A549 (cell line): ENCODE measurements at regions not wholly inside any gene's neighbourhood (a gene's known extent, or its start where the extent isn't known, plus 50 kb on each side); places are given as distances from the start of the nearest gene placed in this dataset.

Experiments used
- ATAC-seq, 2 experiments: fragments of 200-7000 bp in 1 of 2; fragments of >200 bp in 1 of 2; cut with Nextera tagmentation in 1 of 2; cut with Tn5 transposase in 1 of 2; 3 replicates each; pipeline versions ENCODE4 v1.8.0 to v1.9.1; 2018 to 2020; ENCODE audit warnings: mild to moderate bottlenecking in 1 of 2, moderate library complexity in 1 of 2
- CTCF ChIA-PET: fragments of 300-600 bp; sonication (Branson Sonifier 250); formaldehyde crosslinking; extraction: SDS; loops from one replicate; lab custom pipeline; 2021; ENCODE audit warnings: antibody characterized with exemption, inconsistent platforms; lab: Yijun Ruan, JAX
- POLR2A ChIA-PET: fragments of 350-600 bp; formaldehyde crosslinking; extraction: SDS; loops from one replicate; lab custom pipeline; 2021; ENCODE audit warnings: antibody characterized with exemption, inconsistent platforms; lab: Yijun Ruan, JAX
- DNase-seq, 2 experiments: peaks; one replicate each; pipeline versions ENCODE4 v3.0.0 to v3.0.0-alpha.2; 2011 to 2016; ENCODE audit warnings: low read depth in 1 of 2, low spot score in 1 of 2
- FAIRE-seq: peaks from 2 replicates; lab custom pipeline; 2011; peaks lifted over from hg19 to GRCh38; lab: Jason Lieb, UNC
- H3K27ac ChIP-seq, 2 experiments: fragments of >200 bp; sonication (Bioruptor Twin); formaldehyde crosslinking; 3 replicates each; pipeline ENCODE4 v1.5.1; 2016 to 2017
- H3K4me1 ChIP-seq: fragments of >200 bp; sonication (Bioruptor Twin); formaldehyde crosslinking; 3 replicates; pipeline ENCODE4 v1.6.1; 2016
- H3K4me2 ChIP-seq: fragments of >200 bp; sonication (Bioruptor Twin); formaldehyde crosslinking; 3 replicates; pipeline ENCODE4 v1.6.1; 2016
- H3K4me3 ChIP-seq: fragments of >200 bp; sonication (Bioruptor Twin); formaldehyde crosslinking; 3 replicates; pipeline ENCODE4 v1.5.1; 2016
- H3K9me3 ChIP-seq: fragments of >200 bp; sonication (Bioruptor Twin); formaldehyde crosslinking; 3 replicates; pipeline ENCODE4 v1.6.1; 2016
- CBX2 ChIP-seq: fragments of 200-600 bp; sonication (generic); IDR thresholded peaks from 2 replicates; pipeline ENCODE4 v1.6.1; 2016; ENCODE audit warnings: low read depth, mild to moderate bottlenecking, borderline replicate concordance
- CBX8 ChIP-seq: fragments of 200-600 bp; sonication (generic); IDR thresholded peaks from 2 replicates; pipeline ENCODE4 v1.6.1; 2016
- EHF ChIP-seq: fragments of 250-450 bp; sonication (Bioruptor Pico); IDR thresholded peaks from 2 replicates; pipeline ENCODE4 v1.5.0; 2020; ENCODE audit warnings: mild to moderate bottlenecking
- EHMT2 ChIP-seq: fragments of 200-600 bp; sonication (generic); IDR thresholded peaks from 2 replicates; pipeline ENCODE4 v1.6.1; 2016; ENCODE audit warnings: antibody characterized with exemption, low read depth, mild to moderate bottlenecking, moderate library complexity
- EP300 ChIP-seq, 2 experiments: fragments of >200 bp; sonication (Bioruptor Twin); formaldehyde crosslinking; IDR thresholded peaks; 2 replicates in 1 of 2; 3 replicates in 1 of 2; pipeline ENCODE4 v1.6.1; 2016 to 2017
- FOSL2 ChIP-seq, 2 experiments: fragments of 450-650 bp in 1 of 2; fragments of >200 bp in 1 of 2; sonication (Bioruptor Twin) in 1 of 2; formaldehyde crosslinking; IDR thresholded peaks; 2 replicates each; pipeline versions ENCODE4 v1.5.0 to v1.6.1; 2016 to 2020; ENCODE audit warnings: mild to moderate bottlenecking in 1 of 2, moderate library complexity in 1 of 2
- FOXS1 ChIP-seq: fragments of 250-450 bp; sonication (Bioruptor Pico); IDR thresholded peaks from 2 replicates; pipeline ENCODE4 v1.5.0; 2020; ENCODE audit warnings: mild to moderate bottlenecking, moderate library complexity
- HOXA7 ChIP-seq: fragments of 250-450 bp; sonication (Bioruptor Pico); IDR thresholded peaks from 2 replicates; pipeline ENCODE4 v1.5.0; 2020; ENCODE audit warnings: mild to moderate bottlenecking, moderate library complexity
- HOXB13 ChIP-seq: fragments of 250-450 bp; sonication (Bioruptor Pico); IDR thresholded peaks from 2 replicates; pipeline ENCODE4 v1.5.0; 2020; ENCODE audit warnings: low read depth, mild to moderate bottlenecking, moderate library complexity
- HOXB5 ChIP-seq: fragments of 250-450 bp; sonication (Bioruptor Pico); IDR thresholded peaks from 2 replicates; pipeline ENCODE4 v1.5.0; 2020; ENCODE audit warnings: mild to moderate bottlenecking, moderate library complexity
- JUNB ChIP-seq: fragments of >200 bp; sonication (Bioruptor Twin); formaldehyde crosslinking; IDR thresholded peaks from 2 replicates; pipeline ENCODE4 v1.6.1; 2016
- MAZ ChIP-seq: fragments of 150-350 bp; IDR thresholded peaks from 2 replicates; pipeline ENCODE4 v1.6.1; 2014; ENCODE audit warnings: antibody characterized with exemption, low read depth, low read length, borderline replicate concordance
- MYC ChIP-seq: IDR thresholded peaks from 2 replicates; pipeline ENCODE4 v1.6.1; 2012; ENCODE audit warnings: mild to moderate bottlenecking, inconsistent platforms, low read length, improper control_type of control experiment, borderline replicate concordance
- NFE2L2 ChIP-seq: fragments of 150-350 bp; conservative IDR thresholded peaks from 2 replicates; pipeline ENCODE4 v1.6.1; 2014; ENCODE audit warnings: low read length
- POLR2A ChIP-seq: IDR thresholded peaks from 2 replicates; pipeline ENCODE4 v1.6.1; 2012; ENCODE audit warnings: mild to moderate bottlenecking, low read length
- POLR2AphosphoS2 ChIP-seq: conservative IDR thresholded peaks from 2 replicates; pipeline ENCODE4 v1.6.1; 2012; ENCODE audit warnings: low read length, improper control_type of control experiment, inconsistent platforms
- RAD21 ChIP-seq, 2 experiments: fragments of >200 bp in 1 of 2; sonication (Bioruptor Twin) in 1 of 2; formaldehyde crosslinking in 1 of 2; IDR thresholded peaks in 1 of 2; conservative IDR thresholded peaks in 1 of 2; 2 replicates in 1 of 2; 3 replicates in 1 of 2; pipeline ENCODE4 v1.6.1; 2012 to 2018; ENCODE audit warnings: inconsistent platforms in 1 of 2
- RARB ChIP-seq: fragments of 250-450 bp; sonication (Bioruptor Pico); IDR thresholded peaks from 2 replicates; pipeline ENCODE4 v1.8.0; 2021; ENCODE audit warnings: mild to moderate bottlenecking, moderate library complexity
- RFX5 ChIP-seq: fragments of 450-650 bp; IDR thresholded peaks from 2 replicates; pipeline ENCODE4 v1.7.1; 2014; ENCODE audit warnings: antibody characterized with exemption, mild to moderate bottlenecking, moderate library complexity
- RNF2 ChIP-seq: fragments of 200-600 bp; sonication (generic); IDR thresholded peaks from 2 replicates; pipeline ENCODE4 v1.6.1; 2016; ENCODE audit warnings: low read depth, mild to moderate bottlenecking, antibody characterized with exemption, moderate library complexity, borderline replicate concordance
- SMC3 ChIP-seq: fragments of >200 bp; sonication (Bioruptor Twin); formaldehyde crosslinking; IDR thresholded peaks from 3 replicates; pipeline ENCODE4 v1.6.1; 2018; ENCODE audit warnings: inconsistent platforms
- SREBF2 ChIP-seq: fragments of 450-650 bp; IDR thresholded peaks from 2 replicates; pipeline ENCODE4 v1.6.1; 2014; ENCODE audit warnings: mild to moderate bottlenecking, moderate library complexity
- WGBS: methylation state at CpG from one replicate; pipeline ENCODE4 v1.1.6; 2017; ENCODE audit errors: missing lambda C conversion rate; 5-methylcytosine and 5-hydroxymethylcytosine counted together
- TF ChIP-seq, protein P1 (sequence below): IDR thresholded peaks from 2 replicates; pipeline ENCODE4 v1.6.1; 2012
- TF ChIP-seq, protein P2 (sequence below): fragments of 450-650 bp; IDR thresholded peaks from 2 replicates; pipeline ENCODE4 v1.6.1; 2014; ENCODE audit warnings: antibody characterized with exemption
- TF ChIP-seq, protein P3 (sequence below): IDR thresholded peaks from 2 replicates; pipeline ENCODE4 v1.6.1; 2012

DNA sequence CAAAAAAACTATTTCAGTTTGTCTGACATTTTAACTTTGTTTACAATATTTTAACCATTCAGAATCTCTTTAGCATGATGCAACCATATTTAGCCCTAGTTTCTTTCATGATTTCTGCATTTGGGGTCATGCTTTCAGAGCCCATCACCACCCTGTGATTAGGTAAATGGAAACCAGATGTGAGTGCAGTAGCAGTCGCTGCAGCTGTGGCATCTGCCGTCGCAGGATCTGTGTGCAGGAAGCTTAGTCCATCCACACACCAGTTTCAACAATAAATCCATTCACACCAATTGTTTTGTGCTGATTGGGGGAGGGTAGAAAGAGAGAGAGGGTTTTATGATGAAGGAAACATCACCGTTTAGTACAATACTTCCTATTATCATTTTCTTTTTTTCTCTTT is 130.5 kb downstream of the CPEB2 start:
- Histone ChIP-seq H3K9me3 (0 out of 3 replicates have a peak, but pooled peaks cover 3% of the 10 kb centered on the region), H3K4me1 (peaks cover 16% of the 10 kb centered on the region; the same call in 2 of the 3 replicates), H3K4me2 (no peak overlapping the region), H3K27ac (no peak overlapping the region), H3K4me3 (no peak overlapping the region)
- TF ChIP-seq, protein P1, sequence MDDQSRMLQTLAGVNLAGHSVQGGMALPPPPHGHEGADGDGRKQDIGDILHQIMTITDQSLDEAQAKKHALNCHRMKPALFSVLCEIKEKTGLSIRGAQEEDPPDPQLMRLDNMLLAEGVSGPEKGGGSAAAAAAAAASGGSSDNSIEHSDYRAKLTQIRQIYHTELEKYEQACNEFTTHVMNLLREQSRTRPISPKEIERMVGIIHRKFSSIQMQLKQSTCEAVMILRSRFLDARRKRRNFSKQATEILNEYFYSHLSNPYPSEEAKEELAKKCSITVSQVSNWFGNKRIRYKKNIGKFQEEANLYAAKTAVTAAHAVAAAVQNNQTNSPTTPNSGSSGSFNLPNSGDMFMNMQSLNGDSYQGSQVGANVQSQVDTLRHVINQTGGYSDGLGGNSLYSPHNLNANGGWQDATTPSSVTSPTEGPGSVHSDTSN, result no peak
- TF ChIP-seq EP300 (IDR thresholded peaks at IDR 0.05) (no peak), SREBF2 (no peak), SMC3 (no peak), RNF2 (no peak), CBX8 (no peak), MYC (no peak), MAZ (no peak), FOXS1 (CRISPR knock-in tag) (no peak), CBX2 (no peak), FOSL2 (IDR thresholded peaks at IDR 0.05) (no peak), FOSL2 (CRISPR knock-in tag; IDR thresholded peaks at IDR 0.05) (no peak), POLR2A (no peak), EHMT2 (no peak), HOXA7 (CRISPR knock-in tag) (no peak), RAD21 (conservative IDR thresholded peaks at IDR 0.05 in 1 of 2, IDR thresholded peaks at IDR 0.05 in 1 of 2) (no peak)
- no peak for DNase-seq
- ATAC-seq, result no peak
- FAIRE-seq, result no peak
- POLR2A ChIA-PET, result no interaction called here
- 90% methylated on average over 4 of the region's 4 CpGs for WGBS
- CTCF ChIA-PET, result no interaction called here

DNA sequence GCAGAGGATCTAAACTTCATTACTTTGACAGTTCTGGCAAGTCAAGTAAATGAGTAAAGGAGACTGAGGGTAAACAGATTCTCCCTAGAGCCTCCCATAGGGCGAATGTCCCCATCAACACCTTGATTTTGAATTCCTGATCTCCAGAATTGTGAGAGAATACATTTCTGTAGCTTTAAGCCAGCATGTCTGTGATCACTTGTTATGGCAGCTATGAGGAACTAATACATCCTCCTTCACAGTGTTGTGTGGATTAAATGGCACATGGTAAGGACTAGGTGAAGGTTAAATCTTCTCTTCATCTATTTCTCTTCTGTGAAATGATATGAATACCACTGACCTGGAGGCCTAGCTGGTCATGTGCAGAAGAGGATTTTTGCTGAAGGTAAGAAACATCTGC is 137.3 kb downstream of the CPEB2 start:
- Histone ChIP-seq H3K4me3 (no peak overlapping the region), H3K4me2 (no peak overlapping the region), H3K4me1 (no peaks in the 10 kb centered on the region), H3K27ac (no peak overlapping the region), H3K9me3 (0 out of 3 replicates have a peak, but pooled peaks cover 7% of the 10 kb centered on the region)
- 14% methylated on average over 1 of the region's 1 CpG for WGBS
- FAIRE-seq (no peak), DNase-seq (no peak), ATAC-seq (no peak)
- CTCF ChIA-PET, result interaction anchor here (0.7 kb wide), 1 partner anchor 10 kb away, joined by 3 read pairs; no protein-coding TSS in a partner anchor
- TF ChIP-seq EP300 (IDR thresholded peaks at IDR 0.05), result no peak
- TF ChIP-seq EHMT2, result no peak
- TF ChIP-seq FOSL2 (IDR thresholded peaks at IDR 0.05), result no peak
- no peak for TF ChIP-seq FOSL2 (CRISPR knock-in tag; IDR thresholded peaks at IDR 0.05)
- TF ChIP-seq SMC3, result no peak
- TF ChIP-seq NFE2L2, result no peak
- no peak for TF ChIP-seq JUNB
- TF ChIP-seq HOXB13 (CRISPR knock-in tag), result no peak
- TF ChIP-seq HOXB5, result no peak
- TF ChIP-seq, protein P2, sequence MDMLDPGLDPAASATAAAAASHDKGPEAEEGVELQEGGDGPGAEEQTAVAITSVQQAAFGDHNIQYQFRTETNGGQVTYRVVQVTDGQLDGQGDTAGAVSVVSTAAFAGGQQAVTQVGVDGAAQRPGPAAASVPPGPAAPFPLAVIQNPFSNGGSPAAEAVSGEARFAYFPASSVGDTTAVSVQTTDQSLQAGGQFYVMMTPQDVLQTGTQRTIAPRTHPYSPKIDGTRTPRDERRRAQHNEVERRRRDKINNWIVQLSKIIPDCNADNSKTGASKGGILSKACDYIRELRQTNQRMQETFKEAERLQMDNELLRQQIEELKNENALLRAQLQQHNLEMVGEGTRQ, result no peak
- POLR2A ChIA-PET, result no interaction called here

DNA sequence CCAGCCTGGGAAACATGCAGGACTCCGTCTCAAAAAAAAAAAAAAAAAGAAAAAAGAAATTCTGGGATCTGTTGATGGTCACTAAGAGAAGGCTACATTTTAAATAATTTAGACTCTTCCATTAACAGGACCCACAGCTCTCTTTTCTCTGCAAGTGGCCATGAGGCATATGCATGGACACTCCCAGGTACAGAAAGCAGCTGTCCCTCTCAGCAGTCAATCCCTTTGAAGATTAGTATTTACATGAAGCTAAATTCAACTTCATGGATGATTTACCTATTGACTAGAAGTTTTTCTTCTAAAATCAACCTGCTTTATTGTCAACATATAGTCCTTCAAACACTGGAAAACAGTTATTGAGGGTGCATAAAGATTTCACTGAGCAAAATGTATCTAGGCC is 139.9 kb downstream of the CPEB2 start:
- FAIRE-seq (no peak), ATAC-seq (no peak), DNase-seq (no peak)
- 76% methylated on average over 1 of the region's 1 CpG for WGBS
- Histone ChIP-seq H3K4me2 (no peak overlapping the region), H3K4me1 (no peaks in the 10 kb centered on the region), H3K9me3 (0 out of 3 replicates have a peak, but pooled peaks cover 4% of the 10 kb centered on the region), H3K27ac (no peak overlapping the region), H3K4me3 (no peak overlapping the region)
- no peak for TF ChIP-seq RARB (CRISPR knock-in tag)
- TF ChIP-seq, protein P3, sequence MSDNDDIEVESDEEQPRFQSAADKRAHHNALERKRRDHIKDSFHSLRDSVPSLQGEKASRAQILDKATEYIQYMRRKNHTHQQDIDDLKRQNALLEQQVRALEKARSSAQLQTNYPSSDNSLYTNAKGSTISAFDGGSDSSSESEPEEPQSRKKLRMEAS, result no peak
- TF ChIP-seq RNF2, result no peak
- no peak for TF ChIP-seq EHF (CRISPR knock-in tag)
- no peak for TF ChIP-seq POLR2AphosphoS2
- TF ChIP-seq RFX5, result no peak
- POLR2A ChIA-PET, result no interaction called here
- CTCF ChIA-PET, result interaction anchor here (0.6 kb wide), 1 partner anchor 408 kb away, joined by 4 read pairs; no protein-coding TSS in a partner anchor
